ENCODE measurements at regions not wholly inside any gene's neighbourhood (a gene's known extent, or its start where the extent isn't known, plus 50 kb on each side); places are given as distances from the start of the nearest gene placed in this dataset.
"Not testable (repeated sequence)": the region's sequence is repeated elsewhere in the genome, so short reads cannot be mapped to it uniquely, and the experiment has no call there.

GRCh38 chr10:21363731-21364104, 161.8 kb downstream of the SKIDA1 start:
- no peak overlapping the region for H3K4me3 Mint-ChIP-seq
- H3K4me1 Mint-ChIP-seq (ENCODE audit: low read depth): no peaks in the 10 kb centered on the region
- no peaks in the 10 kb centered on the region for H3K36me3 Mint-ChIP-seq (ENCODE audit: low read depth)

GRCh38 chr10:21363092-21363730, 162.3 kb downstream of the SKIDA1 start:
- Mint-ChIP-seq H3K27me3 (ENCODE audit: low read depth) (no peaks in the 10 kb centered on the region), H3K4me3 (no peak overlapping the region), H3K27ac (no peak overlapping the region), H3K36me3 (ENCODE audit: low read depth) (no peaks in the 10 kb centered on the region), H3K9me3 (no peaks in the 10 kb centered on the region), H3K4me1 (ENCODE audit: low read depth) (no peaks in the 10 kb centered on the region)

More at GRCh38 chr10:21363731-21364104, 161.8 kb downstream of the SKIDA1 start:
- Mint-ChIP-seq H3K9me3 (no peaks in the 10 kb centered on the region), H3K27ac (no peak overlapping the region), H3K27me3 (ENCODE audit: low read depth) (no peaks in the 10 kb centered on the region)

- no peaks in the 10 kb centered on the region for H3K36me3 Mint-ChIP-seq (ENCODE audit: low read depth)
- H3K9me3 Mint-ChIP-seq: no peaks in the 10 kb centered on the region
- H3K4me1 Mint-ChIP-seq (ENCODE audit: low read depth): no peaks in the 10 kb centered on the region
- no peaks in the 10 kb centered on the region for H3K27me3 Mint-ChIP-seq (ENCODE audit: low read depth)
- H3K4me3 Mint-ChIP-seq: no peak overlapping the region
- H3K27ac Mint-ChIP-seq: no peak overlapping the region
Measured at GRCh38 chr10:21359202-21359601, 166.3 kb downstream of the SKIDA1 start.

- Mint-ChIP-seq H3K27me3 (ENCODE audit: low read depth) (no peaks in the 10 kb centered on the region), H3K36me3 (ENCODE audit: low read depth) (no peaks in the 10 kb centered on the region), H3K4me3 (no peak overlapping the region), H3K4me1 (ENCODE audit: low read depth) (no peaks in the 10 kb centered on the region), H3K27ac (no peak overlapping the region), H3K9me3 (no peaks in the 10 kb centered on the region)
Measured at GRCh38 chr10:21355591-21356011, 169.9 kb downstream of the SKIDA1 start.

GRCh38 chr10:21352886-21353285, 172.6 kb downstream of the SKIDA1 start:
- no peaks in the 10 kb centered on the region for H3K27me3 Mint-ChIP-seq (ENCODE audit: low read depth)
- no peak overlapping the region for H3K27ac Mint-ChIP-seq
- H3K9me3 Mint-ChIP-seq: no peaks in the 10 kb centered on the region
- no peaks in the 10 kb centered on the region for H3K36me3 Mint-ChIP-seq (ENCODE audit: low read depth)
- H3K4me1 Mint-ChIP-seq (ENCODE audit: low read depth): no peaks in the 10 kb centered on the region
- H3K4me3 Mint-ChIP-seq: no peak overlapping the region

- not testable (repeated sequence) for H3K4me3 Mint-ChIP-seq; H3K27me3 Mint-ChIP-seq (ENCODE audit: low read depth); H3K27ac Mint-ChIP-seq; H3K9me3 Mint-ChIP-seq; H3K36me3 Mint-ChIP-seq (ENCODE audit: low read depth); H3K4me1 Mint-ChIP-seq (ENCODE audit: low read depth)
Measured at GRCh38 chr10:21351594-21351993, 173.9 kb downstream of the SKIDA1 start.

- Mint-ChIP-seq H3K9me3 (no peaks in the 10 kb centered on the region), H3K27ac (no peak overlapping the region), H3K27me3 (ENCODE audit: low read depth) (no peaks in the 10 kb centered on the region), H3K4me3 (no peak overlapping the region), H3K36me3 (ENCODE audit: low read depth) (no peaks in the 10 kb centered on the region), H3K4me1 (ENCODE audit: low read depth) (no peaks in the 10 kb centered on the region)
Measured at GRCh38 chr10:21349912-21350286, 175.6 kb downstream of the SKIDA1 start.

GRCh38 chr10:21347785-21348170, 177.7 kb downstream of the SKIDA1 start:
- Mint-ChIP-seq H3K4me1 (ENCODE audit: low read depth) (no peaks in the 10 kb centered on the region), H3K36me3 (ENCODE audit: low read depth) (no peaks in the 10 kb centered on the region)

GRCh38 chr10:21347043-21347784, 178.3 kb downstream of the SKIDA1 start:
- Mint-ChIP-seq H3K4me3 (no peak overlapping the region), H3K27me3 (ENCODE audit: low read depth) (no peaks in the 10 kb centered on the region), H3K9me3 (no peaks in the 10 kb centered on the region), H3K36me3 (ENCODE audit: low read depth) (no peaks in the 10 kb centered on the region), H3K4me1 (ENCODE audit: low read depth) (no peaks in the 10 kb centered on the region), H3K27ac (no peak overlapping the region)

More at GRCh38 chr10:21347785-21348170, 177.7 kb downstream of the SKIDA1 start:
- Mint-ChIP-seq H3K9me3 (no peaks in the 10 kb centered on the region), H3K27me3 (ENCODE audit: low read depth) (no peaks in the 10 kb centered on the region), H3K27ac (no peak overlapping the region), H3K4me3 (no peak overlapping the region)

- no peak overlapping the region for H3K27ac Mint-ChIP-seq
- H3K9me3 Mint-ChIP-seq: no peaks in the 10 kb centered on the region
- H3K4me1 Mint-ChIP-seq (ENCODE audit: low read depth): no peaks in the 10 kb centered on the region
- H3K36me3 Mint-ChIP-seq (ENCODE audit: low read depth): no peaks in the 10 kb centered on the region
- H3K4me3 Mint-ChIP-seq: no peak overlapping the region
- no peaks in the 10 kb centered on the region for H3K27me3 Mint-ChIP-seq (ENCODE audit: low read depth)
Measured at GRCh38 chr10:21343087-21343486, 182.4 kb downstream of the SKIDA1 start.

GRCh38 chr10:21342499-21342898, 183.0 kb downstream of the SKIDA1 start:
- not testable (repeated sequence) for H3K36me3 Mint-ChIP-seq (ENCODE audit: low read depth); H3K4me1 Mint-ChIP-seq (ENCODE audit: low read depth); H3K9me3 Mint-ChIP-seq; H3K4me3 Mint-ChIP-seq; H3K27ac Mint-ChIP-seq; H3K27me3 Mint-ChIP-seq (ENCODE audit: low read depth)

GRCh38 chr10:21340331-21340730, 185.2 kb downstream of the SKIDA1 start:
- Mint-ChIP-seq H3K4me3 (no peak overlapping the region), H3K4me1 (ENCODE audit: low read depth) (no peaks in the 10 kb centered on the region), H3K36me3 (ENCODE audit: low read depth) (no peaks in the 10 kb centered on the region), H3K27ac (no peak overlapping the region), H3K9me3 (peaks cover 3% of the 10 kb centered on the region), H3K27me3 (ENCODE audit: low read depth) (no peaks in the 10 kb centered on the region)

GRCh38 chr10:21337171-21337792, 188.2 kb downstream of the SKIDA1 start:
- Mint-ChIP-seq H3K27me3 (ENCODE audit: low read depth) (no peaks in the 10 kb centered on the region), H3K4me3 (no peak overlapping the region), H3K27ac (no peak overlapping the region), H3K4me1 (ENCODE audit: low read depth) (no peaks in the 10 kb centered on the region), H3K9me3 (peaks cover 3% of the 10 kb centered on the region), H3K36me3 (ENCODE audit: low read depth) (no peaks in the 10 kb centered on the region)

GRCh38 chr10:21336476-21337170, 188.9 kb downstream of the SKIDA1 start:
- H3K27me3 Mint-ChIP-seq (ENCODE audit: low read depth): no peaks in the 10 kb centered on the region
- no peak overlapping the region for H3K27ac Mint-ChIP-seq
- no peak overlapping the region for H3K4me3 Mint-ChIP-seq
- H3K9me3 Mint-ChIP-seq: peaks cover 3% of the 10 kb centered on the region
- H3K36me3 Mint-ChIP-seq (ENCODE audit: low read depth): no peaks in the 10 kb centered on the region
- H3K4me1 Mint-ChIP-seq (ENCODE audit: low read depth): no peaks in the 10 kb centered on the region

All from T-helper 1 cell treated with Interleukin-12 subunit alpha and Interleukin-12 subunit beta and Interleukin-4 antibody, amounts not matched to agents 30 μg/mL and 1 μg/mL, for 36 hours (primary cell).